ENCODE measurements at regions not wholly inside any gene's neighbourhood (a gene's known extent, or its start where the extent isn't known, plus 50 kb on each side); places are given as distances from the start of the nearest gene placed in this dataset.

- no peak for DNase-seq
Observed at GRCh38 chr9:2465516-2465915, 156.1 kb upstream of the VLDLR start.

GRCh38 chr9:2465921-2466460, 155.6 kb upstream of the VLDLR start:
- DNase-seq: no peak

- no peak for DNase-seq
Observed at GRCh38 chr9:2466703-2467102, 154.9 kb upstream of the VLDLR start.

GRCh38 chr9:2469681-2470221, 151.8 kb upstream of the VLDLR start:
- no peak for DNase-seq

DNA sequence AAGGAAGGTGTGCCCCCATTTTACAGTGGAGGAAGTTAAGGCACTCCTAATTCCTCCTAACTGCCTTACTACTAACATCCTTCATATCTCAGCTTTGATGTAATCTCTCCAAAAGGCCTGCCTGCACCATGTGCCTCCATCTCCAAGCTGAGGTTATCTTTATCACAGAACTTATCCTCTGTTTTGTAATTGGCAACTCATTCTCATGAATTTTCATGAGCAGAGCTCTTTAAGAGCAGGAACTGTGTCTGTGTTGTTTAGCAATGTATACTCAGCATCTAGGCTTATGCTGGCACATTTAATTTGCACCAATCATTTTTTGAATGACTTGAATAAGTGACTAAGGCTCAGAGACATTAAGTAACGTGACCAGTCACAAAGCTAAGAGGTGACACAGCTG, 147.9 kb upstream of the VLDLR start:
- DNase-seq: no peak

- no peak for DNase-seq
Observed at GRCh38 chr9:2477755-2478154, 143.8 kb upstream of the VLDLR start.

GRCh38 chr9:2478421-2478820, 143.2 kb upstream of the VLDLR start:
- DNase-seq: no peak

DNA sequence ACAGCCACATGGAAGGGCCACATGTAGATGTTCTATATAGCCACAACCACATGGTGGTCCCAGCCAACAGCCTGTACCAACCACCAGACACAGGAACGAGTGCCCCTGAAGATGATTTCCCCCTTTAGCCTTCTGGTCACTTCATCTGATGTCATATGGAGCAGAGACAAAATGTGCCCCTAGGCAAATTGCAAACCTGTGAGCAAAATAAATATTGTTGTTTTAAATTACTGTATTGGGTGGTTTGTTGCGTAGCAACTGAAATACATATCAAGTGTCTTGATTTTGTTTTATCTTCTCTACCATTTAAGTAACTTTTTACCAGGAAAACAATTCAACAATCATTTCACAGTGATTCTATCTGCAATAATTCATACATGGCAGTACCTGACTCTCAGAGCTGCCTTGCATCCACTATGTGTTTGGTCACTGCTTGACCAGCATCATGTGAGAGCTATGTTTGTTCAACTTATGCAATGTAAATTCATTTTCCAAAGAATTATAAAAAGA, 142.5 kb upstream of the VLDLR start:
- no peak for DNase-seq

GRCh38 chr9:2480255-2480837, 141.2 kb upstream of the VLDLR start:
- DNase-seq: no peak

DNA sequence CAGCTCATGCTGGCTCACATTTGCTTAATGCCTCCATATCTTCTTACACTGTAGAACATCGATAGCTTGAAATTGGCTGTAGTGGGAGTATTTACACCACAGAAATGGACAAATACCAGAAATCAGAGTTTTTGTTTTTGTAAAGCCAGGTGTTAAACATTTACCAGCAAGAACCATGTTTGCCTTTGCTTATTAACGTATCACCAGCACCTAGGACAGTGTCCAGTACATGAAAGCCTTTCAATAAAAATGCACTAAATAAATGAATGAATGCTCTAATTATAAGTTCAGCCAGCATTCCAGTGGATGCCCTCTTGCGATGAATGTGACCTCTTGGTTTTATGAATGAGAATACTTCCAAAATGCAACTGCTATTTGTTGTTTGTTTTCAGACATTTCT, 140.4 kb upstream of the VLDLR start:
- DNase-seq: no peak

DNA sequence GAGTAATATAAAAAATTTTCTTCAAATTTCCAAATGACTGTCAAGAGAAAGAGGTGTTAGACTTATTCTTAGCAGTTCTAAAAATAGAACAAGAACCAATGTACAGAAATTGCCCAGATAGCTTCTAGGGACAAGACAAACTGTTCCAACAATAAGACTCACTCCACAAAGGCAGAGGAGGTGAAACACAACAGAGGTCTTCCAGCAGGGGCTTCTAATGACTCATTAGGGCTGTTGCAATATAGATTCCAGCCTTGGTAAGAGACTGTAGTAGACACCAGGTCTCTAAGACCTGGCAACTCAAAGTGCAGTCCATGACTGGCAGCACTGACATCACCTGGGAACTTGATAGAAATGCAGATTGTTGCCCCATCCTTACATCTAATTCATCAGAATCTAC, 134.6 kb upstream of the VLDLR start:
- DNase-seq: no peak

- no peak for DNase-seq
Observed at GRCh38 chr9:2489838-2490314, 131.7 kb upstream of the VLDLR start.

GRCh38 chr9:2492161-2492560, 129.4 kb upstream of the VLDLR start:
- DNase-seq: no peak

- DNase-seq: no peak
Observed at GRCh38 chr9:2493109-2493508, 128.5 kb upstream of the VLDLR start.

- no peak for DNase-seq
Observed at GRCh38 chr9:2493529-2493928, 128.1 kb upstream of the VLDLR start.

DNA sequence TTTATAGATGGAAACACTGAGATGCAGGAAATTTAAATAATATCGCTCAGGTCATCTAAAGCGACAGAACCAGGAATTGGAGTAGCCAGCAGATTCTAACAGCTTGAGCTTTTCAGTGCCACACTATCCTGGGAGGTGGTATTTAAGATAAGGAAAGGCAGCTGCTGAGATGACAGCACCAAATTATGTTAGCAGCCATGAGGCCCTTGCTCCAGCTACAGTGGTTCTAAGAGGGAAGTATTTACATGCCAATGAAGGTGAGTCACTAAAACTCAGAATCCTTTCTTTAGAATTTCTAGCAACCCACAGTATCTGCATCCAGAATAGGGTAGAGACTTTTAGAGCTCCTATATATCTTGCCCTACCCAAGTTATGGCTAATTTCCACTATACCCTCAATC, 127.0 kb upstream of the VLDLR start:
- no peak for DNase-seq

DNA sequence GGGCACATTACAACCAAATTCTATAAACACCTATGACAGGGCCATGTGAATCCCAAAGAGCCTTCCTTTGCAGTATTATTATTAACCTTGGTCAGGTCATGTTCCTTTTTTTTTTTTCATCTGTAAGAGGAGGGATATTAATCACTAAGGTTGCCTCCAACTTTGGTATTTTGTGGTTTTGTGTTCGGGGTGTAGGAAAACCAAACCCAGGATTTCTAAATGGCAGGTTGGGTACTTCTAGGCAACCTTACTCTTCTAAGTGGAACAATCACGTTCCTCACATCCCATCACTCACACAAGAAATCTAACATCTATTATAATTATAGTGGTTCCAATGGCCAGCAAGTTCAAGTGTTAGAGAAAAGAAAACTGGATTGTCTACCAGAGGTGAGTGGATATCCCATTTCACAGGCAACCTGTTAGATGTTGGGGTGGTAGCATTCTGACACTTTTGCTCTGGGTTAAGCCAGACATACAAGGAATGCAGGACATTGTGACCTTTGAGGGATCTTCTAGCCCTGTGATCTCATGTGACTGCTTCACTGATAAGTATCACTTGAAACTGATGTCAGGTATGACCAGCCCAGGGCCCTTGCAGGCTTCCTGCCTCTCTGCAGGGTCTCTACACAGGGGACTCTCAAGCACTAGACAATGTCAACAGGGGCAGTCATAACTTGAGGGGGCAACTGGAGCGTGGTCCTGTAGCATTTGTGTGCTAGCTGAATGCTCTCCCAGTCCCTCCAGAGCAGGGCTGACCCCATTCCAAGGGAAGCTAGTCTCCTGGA, 126.2 kb upstream of the VLDLR start:
- no peak for DNase-seq

- no peak for DNase-seq
Observed at GRCh38 chr9:2496169-2496568, 125.4 kb upstream of the VLDLR start.

DNA sequence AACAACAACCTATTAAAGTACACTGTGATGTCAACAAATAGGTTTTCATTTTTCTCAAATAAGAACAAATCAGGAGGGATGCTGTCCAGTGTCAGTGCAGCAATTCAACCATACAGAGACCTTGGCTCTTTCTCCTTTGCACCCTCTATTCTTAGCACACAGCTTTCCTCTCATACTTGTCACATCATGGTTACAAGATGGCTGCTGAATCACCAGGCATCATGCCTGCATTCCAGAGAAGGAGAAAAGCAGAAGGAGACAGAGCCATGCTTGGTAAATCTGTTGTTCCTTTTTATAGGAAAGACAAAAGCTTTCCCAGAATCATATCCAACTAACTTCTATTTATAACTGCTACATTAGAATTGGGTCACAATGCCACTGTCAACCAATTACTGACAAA, 124.7 kb upstream of the VLDLR start:
- DNase-seq: no peak

DNA sequence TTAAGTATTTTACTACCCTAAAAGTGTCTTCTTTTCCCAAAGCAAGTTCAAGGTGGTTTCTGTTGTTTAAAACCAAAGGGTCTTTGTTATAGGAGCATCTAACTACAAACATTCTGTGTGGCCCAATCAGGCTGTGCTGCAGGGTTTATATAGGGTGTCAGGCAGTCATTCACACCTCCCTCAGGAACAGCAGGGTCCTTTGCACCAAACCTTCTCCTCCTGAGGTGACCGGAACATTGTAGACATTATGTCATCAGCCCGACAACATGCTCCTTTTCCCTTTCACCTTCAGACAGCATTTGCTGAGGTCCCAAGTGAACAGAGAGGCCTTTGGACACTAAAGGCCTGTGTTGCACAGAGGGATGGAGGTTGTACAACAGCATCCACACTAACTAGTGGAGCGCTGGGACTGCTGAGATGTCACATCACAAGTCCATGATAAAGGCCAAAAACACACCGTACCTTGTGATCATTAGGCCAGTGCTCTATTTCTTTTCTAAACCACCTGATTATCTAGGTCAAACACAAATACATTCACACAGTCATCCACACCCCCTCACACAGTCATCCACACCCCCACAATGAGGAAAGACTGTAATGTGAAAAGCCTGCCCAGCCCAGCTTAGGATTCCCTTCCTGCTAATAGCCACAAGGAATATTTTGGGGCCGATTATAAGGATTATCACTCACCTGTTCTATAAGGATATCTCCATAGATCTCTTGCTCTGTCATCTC, 123.8 kb upstream of the VLDLR start:
- DNase-seq: no peak

GRCh38 chr9:2502210-2502609, 119.4 kb upstream of the VLDLR start:
- DNase-seq: no peak

- no peak for DNase-seq
Observed at GRCh38 chr9:2502760-2503159, 118.8 kb upstream of the VLDLR start.

- DNase-seq: no peak
Observed at GRCh38 chr9:2506321-2506720, 115.3 kb upstream of the VLDLR start.
